GM12878 (cell line): ENCODE measurements at regions not wholly inside any gene's neighbourhood (a gene's known extent, or its start where the extent isn't known, plus 50 kb on each side); places are given as distances from the start of the nearest gene placed in this dataset.

Experiments used
- ATAC-seq: fragments of 200-7000 bp; cut with Tn5 transposase; 3 replicates; pipeline ENCODE4 v1.9.1; 2020; ENCODE audit warnings: mild to moderate bottlenecking, moderate library complexity
- BruUV-seq: library from RNA; stranded (reverse); fragments of 400-500 nt; replicated peaks from 2 replicates; lab custom pipeline; 2021; lab: Mats Ljungman, UMichigan
- CTCF ChIA-PET: fragments of 300-600 bp; sonication (Branson Sonifier 250); formaldehyde crosslinking; extraction: SDS; loops from one replicate; lab custom pipeline; 2021; ENCODE audit warnings: inconsistent platforms; lab: Yijun Ruan, JAX
- POLR2A ChIA-PET: fragments of 350-600 bp; formaldehyde crosslinking; extraction: SDS; loops from one replicate; lab custom pipeline; 2021; ENCODE audit warnings: inconsistent platforms; lab: Charles Lee
- RAD21 ChIA-PET: fragments of 300-600 bp; sonication (Branson Sonifier 250); formaldehyde crosslinking; loops from one replicate; lab custom pipeline; 2023; ENCODE audit warnings: antibody characterized with exemption; ENCODE audit not compliant: unreplicated experiment; lab: Charles Lee
- SMC1A ChIA-PET: fragments of 300-600 bp; sonication (Branson Sonifier 250); formaldehyde crosslinking; loops from one replicate; lab custom pipeline; 2023; ENCODE audit not compliant: unreplicated experiment, uncharacterized antibody; lab: Charles Lee
- DNase-seq: peaks from one replicate; pipeline ENCODE4 v3.0.0-alpha.2; 2011; ENCODE audit warnings: low read depth, low spot score
- FAIRE-seq: peaks from 3 replicates; lab custom pipeline; 2011; peaks lifted over from hg19 to GRCh38; lab: Jason Lieb, UNC
- H2AFZ ChIP-seq: 2 replicates; pipeline ENCODE4 v1.6.0; 2011; ENCODE audit warnings: low read depth, low read length, control low read depth; ENCODE audit not compliant: control insufficient read depth
- H3K27ac ChIP-seq: 2 replicates; pipeline ENCODE4 v1.5.1; 2011; ENCODE audit warnings: control low read depth; ENCODE audit not compliant: control insufficient read depth, insufficient read depth
- H3K27me3 ChIP-seq, 2 experiments: replicated peaks in 1 of 2; 2 replicates each; pipeline versions ENCODE4 v1.6.0 to v1.6.1; 2011; ENCODE audit warnings: low read length in 1 of 2; ENCODE audit not compliant: control insufficient read depth in 2 of 2, insufficient read depth in 2 of 2
- H3K36me3 ChIP-seq, 2 experiments: 2 replicates each; pipeline ENCODE4 v1.5.1; 2011; ENCODE audit warnings: low read length in 1 of 2; ENCODE audit not compliant: control insufficient read depth in 2 of 2, insufficient read depth in 2 of 2
- H3K4me1 ChIP-seq: 2 replicates; pipeline ENCODE4 v1.6.1; 2011; ENCODE audit warnings: mild to moderate bottlenecking, low read length, moderate library complexity, mixed read lengths; ENCODE audit not compliant: control insufficient read depth, insufficient read depth
- H3K4me2 ChIP-seq: 2 replicates; pipeline ENCODE4 v1.6.0; 2011; ENCODE audit warnings: control low read depth; ENCODE audit not compliant: control insufficient read depth, insufficient read depth
- H3K4me3 ChIP-seq: fragments of 200-600 bp; sonication (generic); 2 replicates; pipeline ENCODE4 v1.5.1; 2016
- H3K79me2 ChIP-seq: 2 replicates; pipeline ENCODE4 v1.6.0; 2011; ENCODE audit warnings: low read length; ENCODE audit not compliant: control insufficient read depth, insufficient read depth
- H3K9ac ChIP-seq: 2 replicates; pipeline ENCODE4 v1.8.0; 2011; ENCODE audit warnings: low read length, control low read depth, mixed read lengths; ENCODE audit not compliant: control insufficient read depth, insufficient read depth
- H3K9me3 ChIP-seq: replicated peaks from 3 replicates; pipeline ENCODE4 v1.5.1; 2011; ENCODE audit warnings: mild to moderate bottlenecking, low read length; ENCODE audit not compliant: control insufficient read depth, insufficient read depth
- H4K20me1 ChIP-seq: 2 replicates; pipeline ENCODE4 v1.6.0; 2011; ENCODE audit not compliant: control insufficient read depth, insufficient read depth
- ZNF592 ChIP-seq: fragments of 450-650 bp; IDR thresholded peaks from 2 replicates; pipeline ENCODE4 v1.6.1; 2017; ENCODE audit warnings: mild to moderate bottlenecking, moderate library complexity
- WGBS: methylation state at CpG from one replicate; pipeline ENCODE4 v1.1.6; 2016; ENCODE audit warnings: low lambda C conversion rate; ENCODE audit not compliant: insufficient replicate concordance, insufficient coverage; ENCODE audit errors: missing lambda C conversion rate; 5-methylcytosine and 5-hydroxymethylcytosine counted together
- in situ Hi-C: fragments of 300-500 bp; cut with MboI; formaldehyde crosslinking; loops from 9 replicates; pipeline ENCODE4 v1.14.3; 2018; ENCODE audit warnings: mixed read lengths
- intact Hi-C: fragments of 100-400 bp; cut with micrococcal nuclease; formaldehyde crosslinking; loops from one replicate; pipeline ENCODE4 v1.14.2; 2022; ENCODE audit not compliant: unreplicated experiment

- ChIA-PET RAD21 (no interaction called here), POLR2A (no interaction called here), SMC1A (no interaction called here), CTCF (interaction anchor here (0.7 kb wide), 1 partner anchor 71 kb away, joined by 3 read pairs; no protein-coding TSS in a partner anchor)
- intact Hi-C loops (no loop called here), in situ Hi-C loops (no loop called here)
- no peak overlapping the region for H3K9ac ChIP-seq
- BruUV-seq, result no TSS peak
- H3K9me3 ChIP-seq, result no peaks in the 10 kb centered on the region
- ATAC-seq (no peak), FAIRE-seq (no peak), DNase-seq (no peak)
- H3K27me3 ChIP-seq, result no peaks in the 10 kb centered on the region
- TF ChIP-seq ZNF592, result no peak
- no peaks in the 10 kb centered on the region for H3K79me2 ChIP-seq
- no peak overlapping the region for H3K4me2 ChIP-seq
- no peak overlapping the region for H3K27ac ChIP-seq
- H2AFZ ChIP-seq, result peak overlapping the region; percentile 30; the same call in 1 of the 2 replicates
- H3K36me3 ChIP-seq, result no peaks in the 10 kb centered on the region
- no peaks in the 10 kb centered on the region for H4K20me1 ChIP-seq
- H3K4me1 ChIP-seq, result no peaks in the 10 kb centered on the region
- WGBS, result 54% methylated on average over 11 of the region's 11 CpGs
- H3K4me3 ChIP-seq, result no peak overlapping the region
These were observed 381.3 kb downstream of the SOX11 start for GRCh38 chr2:6073191-6074088.
